Ovary (tissue), 3 donors: ENCODE measurements at regions not wholly inside any gene's neighbourhood (a gene's known extent, or its start where the extent isn't known, plus 50 kb on each side); places are given as distances from the start of the nearest gene placed in this dataset.

Source experiments
- CTCF ChIP-seq, 3 donors: fragments of 450-650 bp in 2 of 3; fragments of 200-600 bp in 1 of 3; IDR thresholded peaks; one replicate each; pipeline versions ENCODE4 v1.5.1 to v1.8.0; 2016 to 2022; ENCODE audit warnings: antibody characterized with exemption in 3 of 3, mild to moderate bottlenecking in 1 of 3
- POLR2A ChIP-seq: fragments of 450-650 bp; IDR thresholded peaks from one replicate; pipeline ENCODE4 v1.6.1; 2017; ENCODE audit warnings: antibody characterized with exemption, mild to moderate bottlenecking, moderate library complexity
- donor health status: DM: no; HTN: no; CAD: no.

DNA sequence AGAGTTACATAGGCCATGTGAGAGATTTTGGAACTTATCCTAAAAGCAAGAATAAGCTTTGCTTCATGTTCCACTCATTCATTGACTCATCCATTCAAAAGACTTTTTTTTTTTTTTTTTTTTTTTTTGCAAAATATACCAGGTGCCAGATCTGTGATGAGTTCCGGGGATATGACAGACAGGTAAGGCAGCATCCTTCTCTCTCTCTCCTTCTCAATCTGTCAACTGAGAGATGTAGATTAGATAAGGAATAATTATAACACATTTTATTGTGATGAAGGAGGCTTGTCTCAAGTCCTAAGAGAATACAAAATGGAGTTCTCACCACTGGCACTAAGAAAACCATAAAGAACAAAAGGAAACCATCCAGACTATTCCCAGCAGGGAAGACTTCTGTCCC, 190.2 kb upstream of the CPEB2 start:
- TF ChIP-seq POLR2A (no peak), CTCF (IDR thresholded peaks at IDR 0.05) (no peak)
